Limb (tissue), 2 donors: ENCODE measurements at regions not wholly inside any gene's neighbourhood (a gene's known extent, or its start where the extent isn't known, plus 50 kb on each side); places are given as distances from the start of the nearest gene placed in this dataset.

Experiments used
- DNase-seq, 2 donors: peaks; one replicate each; pipeline ENCODE4 v3.0.0-alpha.2; 2016; ENCODE audit errors: extremely low spot score in 2 of 2

DNA sequence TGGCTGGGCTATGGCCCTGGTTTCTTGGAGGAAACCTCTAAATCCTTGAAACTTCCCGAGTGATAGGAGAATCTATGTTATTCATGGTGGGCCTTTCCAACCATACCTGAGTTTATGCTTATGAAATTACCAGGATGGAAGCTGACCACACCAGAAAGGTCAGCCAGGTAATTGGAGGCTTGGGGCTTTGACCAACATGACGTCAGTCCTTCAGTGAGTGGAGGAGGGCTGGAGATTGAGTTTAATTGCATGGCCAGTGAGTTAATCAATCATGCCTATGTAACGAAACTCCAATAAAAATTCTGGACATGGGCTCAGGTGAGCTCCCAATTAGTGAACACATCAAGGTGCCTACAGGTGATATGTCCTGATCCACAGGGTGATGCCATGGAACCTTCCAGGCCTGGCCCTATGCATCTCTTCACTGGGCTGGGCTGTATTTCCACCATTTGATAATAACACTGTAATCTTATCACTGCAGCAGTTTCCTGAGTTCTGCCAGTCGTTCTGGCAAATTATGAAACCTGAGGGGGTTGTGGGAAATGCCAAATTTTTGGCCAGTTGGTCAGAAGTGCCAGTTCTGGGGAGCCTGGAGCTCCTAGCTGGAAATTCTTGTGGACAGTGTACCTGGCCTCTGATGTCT lies 106.5 kb downstream of the CDH26 start:
- peak in 1 of 2 donors; percentile 4 for DNase-seq

DNA sequence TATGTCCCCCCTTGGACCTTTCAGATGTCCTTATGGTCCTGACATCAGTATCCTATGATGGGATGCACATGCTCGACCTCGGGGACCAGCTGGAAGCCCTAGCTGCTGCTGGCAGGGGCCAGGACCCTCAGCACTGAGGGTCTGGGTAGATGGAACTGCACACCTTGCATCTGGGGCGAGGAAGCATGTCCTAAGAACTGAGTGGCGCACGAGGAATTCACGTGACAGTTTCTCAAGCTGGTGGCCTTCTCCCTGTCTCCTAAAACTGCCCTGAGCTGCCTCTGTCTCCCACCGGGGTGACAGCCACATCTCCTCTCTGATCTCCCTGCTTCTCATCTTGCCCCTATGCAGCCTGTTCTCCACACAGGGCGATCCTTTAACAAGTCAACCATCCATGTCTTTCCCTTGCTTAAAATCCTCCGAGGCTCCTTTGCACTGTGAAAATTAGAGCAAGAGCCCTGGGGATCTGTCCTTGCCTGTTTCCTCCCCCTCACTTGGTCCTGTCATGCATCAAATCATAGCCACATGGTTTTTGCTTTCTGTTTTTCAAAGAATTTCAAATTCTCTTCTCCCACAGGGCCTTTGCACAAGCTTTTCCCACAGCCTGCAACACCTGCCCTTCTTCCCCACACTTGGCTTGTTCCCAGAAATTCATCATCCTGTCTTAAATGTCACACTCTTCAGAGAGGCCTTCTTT lies 107.7 kb downstream of the CDH26 start:
- DNase-seq, result peak in 1 of 2 donors; percentile 11

DNA sequence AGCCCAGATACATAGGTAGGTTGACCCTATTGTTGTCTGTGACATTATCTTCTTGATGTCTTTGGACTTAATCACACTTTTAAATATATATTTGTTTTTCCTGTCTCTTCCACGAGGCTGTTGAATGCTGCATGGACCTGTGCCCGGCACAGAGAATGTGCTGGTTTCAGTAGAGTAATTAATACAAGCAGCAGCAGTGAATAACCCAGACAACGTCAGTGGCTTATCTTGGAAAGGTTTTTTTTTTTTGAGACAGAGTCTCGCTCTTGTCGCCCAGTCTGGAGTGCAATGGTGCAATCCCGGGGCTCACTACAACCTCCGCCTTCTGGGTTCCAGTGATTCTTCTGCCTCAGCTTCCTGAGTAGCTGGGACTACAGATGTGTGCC lies 108.2 kb downstream of the CDH26 start:
- no peak for DNase-seq

DNA sequence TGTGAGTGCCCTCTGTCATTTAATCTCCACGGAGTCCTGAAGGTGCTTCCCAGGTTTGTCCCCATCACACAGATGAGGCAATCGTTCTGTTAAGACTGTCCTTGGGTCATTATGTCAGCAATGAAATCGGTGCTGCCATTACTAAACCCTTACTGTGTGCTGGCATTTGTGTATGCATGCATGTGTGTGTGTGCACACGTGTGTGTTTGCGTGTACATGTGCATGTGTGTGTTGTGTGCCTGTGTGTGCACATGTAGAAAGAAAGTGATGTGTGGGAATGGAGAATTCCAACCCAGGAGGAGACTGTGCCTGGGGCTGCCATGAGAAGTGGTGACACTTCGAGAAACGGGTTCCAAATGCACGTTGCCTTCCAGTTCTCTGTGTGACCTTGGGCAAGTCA lies 110.3 kb downstream of the CDH26 start:
- DNase-seq, result peak in 1 of 2 donors; percentile 4

DNA sequence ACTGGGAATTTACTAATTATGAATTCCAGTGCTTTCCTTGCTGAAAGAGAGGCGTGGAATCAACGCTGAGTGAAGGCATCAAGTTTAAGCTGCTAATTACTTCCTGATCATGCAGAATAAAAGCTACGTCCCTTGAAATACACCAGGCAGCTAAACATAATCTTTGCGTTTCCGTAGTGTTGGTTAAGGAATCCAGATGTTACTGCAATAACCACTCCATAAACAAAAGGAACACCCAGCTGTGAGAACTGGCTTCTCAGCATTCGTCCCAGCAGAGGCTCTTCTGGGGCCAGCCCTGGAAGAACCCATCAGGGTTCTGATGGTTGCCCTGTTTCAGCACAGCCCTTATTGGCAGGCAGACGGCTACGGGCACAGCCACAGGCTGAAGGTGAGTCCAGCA lies 111.4 kb downstream of the CDH26 start:
- DNase-seq, result peak in 1 of 2 donors; percentile 22

DNA sequence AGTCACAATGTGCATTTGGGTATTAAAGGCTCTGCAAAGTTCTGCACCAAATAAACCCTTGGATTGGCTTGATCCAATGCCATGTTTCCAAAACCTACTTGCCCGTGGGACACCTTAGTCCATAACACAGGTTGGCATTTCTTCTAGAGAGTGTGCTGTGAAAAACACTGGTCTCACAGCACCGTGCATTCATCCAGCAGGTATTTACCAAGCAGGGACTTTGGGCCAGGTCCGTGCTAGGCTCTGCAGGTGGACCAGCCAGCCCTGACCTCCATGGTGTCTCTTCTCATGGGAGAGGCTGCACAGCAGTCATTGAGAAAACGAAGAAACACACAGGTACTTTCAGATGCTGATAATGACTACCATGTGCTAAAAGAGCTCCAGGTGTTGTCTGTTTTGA lies 112.6 kb downstream of the CDH26 start:
- DNase-seq, result no peak

DNA sequence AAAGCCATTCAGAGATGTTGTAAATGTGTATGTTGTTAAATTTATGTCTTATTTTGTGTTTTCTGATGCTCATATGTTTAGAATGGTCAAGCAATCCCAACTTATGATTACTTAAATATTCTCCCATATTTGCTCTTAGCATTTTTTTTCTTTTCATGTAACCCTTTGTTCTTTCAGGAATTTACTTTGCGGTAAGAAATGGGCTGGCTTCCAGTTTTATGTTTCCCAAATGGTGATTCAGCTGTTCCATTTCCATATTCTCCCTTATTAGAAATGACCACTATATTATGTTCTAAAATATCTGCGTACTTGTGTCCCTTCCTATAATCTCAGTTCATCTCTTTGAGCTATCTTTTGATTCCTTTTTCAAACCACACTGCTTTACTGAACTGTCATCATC lies 113.7 kb downstream of the CDH26 start:
- no peak for DNase-seq

DNA sequence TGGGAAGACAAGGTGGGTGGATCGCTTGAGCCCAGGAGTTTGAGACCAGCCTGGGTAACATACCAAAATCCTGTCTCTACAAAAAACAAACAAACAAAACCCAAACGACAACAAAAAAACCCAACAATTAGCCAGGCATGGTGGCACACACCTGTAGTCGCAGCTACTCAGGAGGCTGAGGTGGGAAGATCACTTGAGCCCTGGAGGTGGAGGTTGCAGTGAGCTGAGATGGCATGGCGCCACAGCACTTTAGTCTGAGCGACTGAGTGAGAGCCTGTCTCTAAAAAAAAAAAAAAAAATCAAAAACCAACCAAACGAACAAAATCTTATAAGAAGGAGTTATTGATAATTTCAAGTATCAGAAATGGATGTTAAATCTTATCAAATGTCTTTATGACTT lies 114.9 kb downstream of the CDH26 start:
- peak in 1 of 2 donors; percentile 4 for DNase-seq

DNA sequence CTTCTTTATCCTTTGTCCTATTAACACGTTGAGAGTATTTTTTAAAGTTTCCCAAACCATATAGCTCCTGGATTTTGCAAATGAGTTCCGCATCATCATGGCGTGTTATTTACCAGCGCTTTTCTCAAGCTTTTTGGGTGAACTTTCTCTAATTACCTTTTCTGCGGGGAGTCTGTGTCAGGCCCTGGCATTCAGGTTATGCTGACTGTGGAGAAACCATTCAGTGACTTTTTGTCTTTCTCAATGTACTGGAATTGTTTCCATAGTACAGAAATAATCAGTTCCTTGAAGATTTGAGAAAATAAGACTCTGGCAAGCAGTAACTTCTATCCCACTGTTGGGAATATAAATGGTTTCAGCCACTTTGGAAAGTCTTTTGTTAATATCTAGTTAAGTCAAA lies 115.3 kb downstream of the CDH26 start:
- no peak for DNase-seq

DNA sequence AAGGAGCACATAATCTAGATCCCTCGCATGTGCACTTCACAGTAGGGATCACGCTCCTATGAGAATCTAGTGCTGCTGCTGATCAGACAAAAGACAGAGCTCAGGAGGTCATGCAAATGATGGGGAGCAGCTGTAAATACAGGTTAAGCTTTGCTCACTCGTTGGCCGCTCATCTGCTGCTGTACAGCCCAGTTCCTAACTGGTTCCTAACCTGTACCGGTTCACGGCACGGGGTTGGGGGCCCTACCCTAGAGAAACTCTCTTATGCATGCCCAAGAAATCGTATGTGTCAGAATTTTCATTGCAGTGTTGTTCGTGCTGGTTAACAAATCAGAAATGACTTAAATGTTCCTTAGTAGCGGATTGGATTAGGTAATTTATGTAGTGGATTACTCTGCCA lies 116.1 kb downstream of the CDH26 start:
- DNase-seq, result peak in 1 of 2 donors; percentile 4

DNA sequence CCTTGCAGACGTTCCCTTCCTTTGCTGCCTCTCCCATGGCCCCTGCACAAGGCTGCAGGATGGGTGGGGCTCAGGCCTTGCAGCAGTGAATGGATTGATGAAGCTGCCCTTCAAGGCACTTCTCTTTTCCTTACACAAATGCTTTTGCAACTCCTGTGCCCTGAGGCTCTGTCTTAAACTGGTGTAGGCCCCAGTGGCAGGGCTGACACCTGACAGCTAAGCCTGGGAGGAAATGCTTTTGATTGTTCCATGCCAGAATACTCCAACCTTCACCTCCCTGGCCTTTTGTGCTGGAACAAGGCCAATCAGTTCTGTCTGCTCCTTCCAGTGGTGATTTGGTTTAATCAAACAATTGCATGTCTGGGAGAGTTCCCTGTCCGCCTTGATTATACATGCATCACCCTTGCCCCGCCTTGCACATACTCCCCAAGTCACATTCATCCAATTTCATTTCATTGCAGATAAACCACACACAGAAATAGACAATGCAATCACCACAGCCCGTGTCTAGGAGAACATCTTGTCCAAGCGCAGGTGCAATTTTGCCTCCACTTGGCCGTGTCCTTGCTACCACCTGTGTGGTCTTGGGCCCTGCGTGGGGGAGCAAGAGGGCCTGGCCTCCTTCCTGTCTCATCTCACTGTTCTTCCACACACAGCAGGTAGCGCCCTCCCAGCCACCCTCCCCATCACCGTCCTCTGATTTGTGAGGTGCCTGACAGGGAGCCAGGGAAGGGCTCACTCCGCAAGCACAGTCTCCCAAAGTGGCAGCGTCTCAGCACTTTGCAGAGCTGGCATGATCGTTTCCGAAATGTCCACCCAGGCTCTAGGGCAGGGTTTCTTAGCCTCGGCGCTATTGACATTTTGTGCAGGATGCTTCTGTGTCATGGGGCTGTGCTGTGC lies 120.4 kb downstream of the CDH26 start:
- DNase-seq, result peak in 1 of 2 donors; percentile 12

DNA sequence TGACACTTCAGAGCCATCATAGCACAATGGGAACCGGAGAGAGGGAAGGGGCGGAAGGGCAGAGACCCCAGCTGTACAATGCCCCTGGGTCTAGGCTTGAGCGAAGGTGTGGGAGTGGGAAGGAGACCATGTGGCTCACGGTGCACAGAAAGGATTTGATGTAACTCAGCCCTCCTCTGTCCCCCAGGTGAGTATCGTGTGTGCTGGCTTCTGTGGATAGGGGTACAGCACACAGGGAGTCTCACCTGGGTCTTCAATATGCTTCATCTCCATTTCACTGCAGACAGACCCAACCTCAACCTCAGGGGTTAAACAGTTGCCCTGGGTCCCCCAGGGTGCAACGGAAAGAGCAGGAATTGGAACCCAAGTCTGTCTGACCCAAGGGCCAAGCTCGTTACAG lies 122.2 kb downstream of the CDH26 start:
- DNase-seq, result peak in 1 of 2 donors; percentile 4

DNA sequence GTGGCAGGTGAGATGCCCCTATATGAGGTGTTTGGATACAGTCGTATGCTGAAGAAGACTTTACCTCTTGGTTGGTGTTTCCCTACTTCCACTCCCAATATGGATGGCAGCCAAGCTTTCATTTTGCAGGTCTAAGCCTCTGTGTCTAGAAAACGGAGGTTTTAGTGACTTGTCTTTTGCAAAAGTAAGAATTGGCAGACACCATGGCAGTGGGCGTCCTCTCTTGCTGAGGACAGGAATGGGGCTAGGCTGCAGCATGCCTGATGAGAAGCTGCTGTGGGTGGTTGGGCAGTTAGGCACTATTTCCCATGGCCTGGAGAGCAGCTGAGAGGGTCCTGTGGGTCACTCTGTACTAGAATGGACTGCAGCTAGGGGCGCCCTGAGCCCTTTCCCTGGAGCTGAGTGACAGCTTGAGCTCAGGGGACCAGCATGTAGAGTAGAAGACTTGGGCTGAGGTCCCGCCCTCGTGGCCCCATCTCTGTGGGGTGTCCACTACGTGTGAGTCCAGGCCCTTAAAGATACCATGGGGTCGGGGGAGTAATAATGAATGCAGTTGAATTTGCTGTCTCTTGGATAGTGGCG lies 127.4 kb downstream of the CDH26 start:
- DNase-seq, result no peak

DNA sequence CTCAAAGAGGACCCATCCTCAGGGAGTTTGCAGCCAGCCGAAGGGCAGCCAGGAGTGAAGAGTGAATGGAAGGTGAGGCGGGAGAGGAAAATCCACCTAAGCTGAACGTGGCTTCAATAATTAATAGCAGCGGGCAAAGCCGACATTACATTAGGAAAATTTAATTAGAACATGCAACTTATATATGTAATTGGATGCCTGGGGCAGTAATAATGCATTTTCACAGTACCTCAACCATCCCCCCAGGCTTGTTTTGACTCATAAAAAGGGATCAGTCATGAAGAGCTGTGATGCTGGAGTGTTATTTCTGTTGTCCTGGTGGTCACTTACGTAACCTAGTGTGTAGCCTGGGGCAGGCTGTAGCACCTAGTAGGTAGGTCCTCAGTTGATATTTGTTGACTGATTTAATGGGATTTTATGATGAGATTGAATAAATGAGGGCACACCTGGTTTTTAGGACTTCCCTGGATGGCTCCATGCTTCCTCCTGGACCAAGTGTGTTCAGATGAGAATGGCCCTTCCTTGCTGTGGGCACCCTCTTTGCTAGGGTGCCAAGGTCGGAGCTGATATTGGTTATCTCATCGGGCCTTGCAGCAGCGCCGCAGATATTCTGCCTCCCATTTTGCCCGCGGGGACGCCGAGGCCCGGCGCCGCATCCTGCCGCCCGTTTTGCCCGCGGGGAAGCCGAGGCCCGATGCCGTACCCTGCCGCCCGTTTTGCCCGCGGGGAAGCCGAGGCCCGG lies 128.8 kb downstream of the CDH26 start:
- DNase-seq, result no peak

DNA sequence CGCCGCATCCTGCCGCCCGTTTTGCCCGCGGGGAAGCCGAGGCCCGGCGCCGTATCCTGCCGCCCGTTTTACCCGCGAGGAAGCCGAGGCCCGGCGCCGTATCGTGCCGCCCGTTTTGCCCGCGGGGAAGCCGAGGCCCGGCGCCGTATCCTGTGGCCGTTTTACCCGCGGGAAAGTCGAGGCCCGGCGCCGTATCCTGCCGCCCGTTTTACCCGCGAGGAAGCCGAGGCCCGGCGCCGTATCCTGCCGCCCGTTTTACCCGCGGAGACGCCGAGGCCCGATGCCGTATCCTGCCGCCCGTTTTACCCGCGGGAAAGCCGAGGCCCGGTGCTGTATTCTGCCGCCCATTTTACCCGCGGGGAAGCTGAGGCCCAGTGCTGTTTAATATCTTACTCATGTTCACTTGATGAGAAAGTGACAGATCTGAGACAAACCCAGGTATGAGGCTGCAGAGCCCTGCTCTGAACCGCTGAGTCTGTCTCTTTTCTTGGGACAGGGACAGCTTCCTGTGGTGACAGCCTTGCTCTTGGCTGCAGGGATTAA lies 129.4 kb downstream of the CDH26 start:
- DNase-seq, result peak in 1 of 2 donors; percentile 53

DNA sequence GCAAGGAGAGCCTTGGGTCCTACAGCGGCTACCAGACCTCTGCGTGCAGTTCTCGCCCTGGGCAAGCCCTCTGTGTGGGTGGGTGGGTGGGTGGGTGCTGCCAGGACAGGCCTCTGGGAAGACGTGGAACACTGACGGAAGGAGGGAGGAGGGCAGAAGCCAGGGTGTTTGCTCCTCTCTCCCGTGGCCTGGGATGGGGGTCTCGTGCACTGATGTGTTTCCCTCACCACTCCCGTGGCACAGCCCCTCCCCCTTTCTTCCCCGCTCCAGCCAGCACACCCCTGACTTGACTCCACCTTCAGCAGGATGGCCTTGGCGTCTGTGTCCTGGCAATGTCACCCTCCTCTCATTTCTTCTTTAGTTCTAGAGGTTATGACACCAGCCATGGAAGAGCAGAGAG lies 130.0 kb downstream of the CDH26 start:
- DNase-seq, result no peak

DNA sequence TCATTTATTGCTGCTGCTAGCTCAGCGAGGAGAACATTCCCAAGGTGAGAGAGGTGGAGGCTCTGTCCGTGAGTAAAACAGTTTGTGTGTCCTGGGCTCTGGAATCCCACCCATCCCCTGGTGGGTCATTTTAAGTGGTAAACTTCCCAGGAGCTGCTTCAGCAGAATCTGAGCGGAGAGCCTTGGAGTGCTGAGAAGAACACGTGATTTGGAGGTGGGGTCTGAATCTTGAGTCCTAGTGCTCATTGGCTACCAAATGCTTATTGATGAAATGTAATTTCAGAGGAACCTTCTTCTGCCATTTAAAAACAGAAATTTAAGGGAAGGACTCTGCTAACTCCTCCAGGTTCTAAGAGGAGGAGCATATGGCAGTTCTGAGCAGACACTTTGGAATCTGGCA lies 132.4 kb downstream of the CDH26 start:
- peak in 1 of 2 donors; percentile 28 for DNase-seq

DNA sequence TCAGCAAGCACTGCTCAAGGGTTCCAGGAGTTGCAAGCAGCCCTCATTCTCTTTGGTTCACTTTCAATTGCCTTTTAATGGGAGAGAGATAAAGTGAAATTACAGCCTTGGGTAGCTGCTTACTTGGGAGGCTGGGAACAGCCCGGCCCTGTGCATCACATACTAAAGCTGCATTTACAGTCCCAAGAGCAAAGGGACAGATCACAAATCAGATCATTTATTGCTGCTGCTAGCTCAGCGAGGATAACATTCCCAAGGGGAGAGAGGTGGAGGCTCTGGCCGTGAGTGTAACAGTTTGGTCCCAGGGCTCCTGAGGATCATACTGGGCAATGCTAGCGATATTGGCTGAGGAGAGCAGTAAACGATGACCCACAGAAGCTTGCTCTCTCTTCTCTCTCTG lies 133.1 kb downstream of the CDH26 start:
- DNase-seq, result peak in 1 of 2 donors; percentile 4

DNA sequence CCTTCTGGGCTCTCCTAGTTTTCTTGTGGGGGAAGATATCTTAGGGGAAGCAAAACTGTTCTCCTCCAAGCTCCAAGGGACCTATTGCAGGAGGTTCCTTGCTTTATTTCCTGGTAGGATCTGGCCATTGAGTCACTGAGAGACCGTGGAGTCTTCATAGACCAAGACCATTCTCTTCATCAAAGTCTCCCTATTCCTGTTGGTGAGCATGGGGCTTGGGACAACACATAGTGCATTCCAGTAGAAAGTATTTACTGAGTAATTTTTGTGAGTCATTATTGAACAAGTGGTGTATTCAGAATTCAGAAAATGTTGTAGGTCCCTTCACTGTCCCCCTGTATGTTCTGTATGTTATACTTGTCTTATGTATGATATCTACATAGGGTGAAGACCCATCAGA lies 133.6 kb downstream of the CDH26 start:
- DNase-seq, result no peak

DNA sequence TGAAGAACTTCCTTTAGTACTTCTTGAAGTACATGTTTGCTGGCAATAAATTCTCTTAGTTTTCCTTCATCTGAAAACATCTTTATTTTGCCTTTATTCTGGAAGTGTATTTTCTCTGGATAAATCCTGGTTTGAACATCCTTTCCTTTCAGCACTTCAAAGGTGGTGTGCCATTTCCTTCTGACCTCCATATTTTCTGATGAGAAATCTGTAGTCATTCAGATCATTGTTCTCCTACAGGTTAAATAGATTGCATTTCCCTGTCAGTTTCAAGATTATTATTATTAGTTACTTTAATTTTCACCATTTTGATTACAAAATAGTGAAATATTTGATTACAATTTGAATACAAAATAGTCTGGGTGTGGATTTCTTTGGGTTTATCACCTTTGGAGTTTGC lies 134.5 kb downstream of the CDH26 start:
- DNase-seq, result no peak

DNA sequence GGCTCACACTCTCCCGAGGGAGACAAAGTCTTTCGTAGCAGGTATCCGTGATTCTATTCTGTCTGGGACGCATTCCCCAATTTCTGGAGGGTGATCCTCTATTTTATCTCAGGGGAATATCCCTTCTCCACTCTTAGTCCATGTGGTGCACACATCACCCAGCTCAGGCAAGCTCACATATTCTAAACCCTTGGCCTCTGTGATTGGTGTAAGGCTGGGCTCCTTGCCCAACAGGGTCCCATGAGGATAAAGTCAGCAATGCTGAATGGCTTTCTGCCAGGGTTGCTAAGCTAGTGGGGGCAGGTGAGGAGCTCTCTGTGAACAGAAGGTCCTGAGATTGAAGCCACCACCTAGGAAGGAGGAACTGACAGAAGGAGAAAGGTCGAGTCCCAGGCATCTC lies 137.2 kb downstream of the CDH26 start:
- DNase-seq, result peak in 1 of 2 donors; percentile 47
